ENCODE measurements at regions not wholly inside any gene's neighbourhood (a gene's known extent, or its start where the extent isn't known, plus 50 kb on each side); places are given as distances from the start of the nearest gene placed in this dataset.

DNA sequence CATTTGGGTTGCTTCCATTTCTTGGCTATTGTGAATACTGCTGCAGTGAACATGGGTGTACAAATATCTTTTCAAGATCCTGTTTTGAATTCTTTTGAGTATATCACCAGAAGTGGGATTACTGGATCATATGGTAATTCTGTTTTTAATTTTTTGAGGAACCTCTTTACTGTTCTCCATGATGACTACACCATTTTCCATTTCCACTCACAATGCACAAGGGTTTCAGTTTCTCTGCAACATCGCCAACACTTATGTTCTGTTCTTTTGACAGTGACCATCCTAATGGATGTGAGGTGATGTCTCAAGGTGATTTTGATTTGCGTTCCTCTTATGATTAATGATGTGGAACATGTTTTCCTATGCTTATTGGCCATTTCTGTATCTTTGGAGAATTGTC lies 214.4 kb upstream of the ZFP64 start:
- no peak for TF ChIP-seq CTCF (IDR thresholded peaks at IDR 0.05)
- TF ChIP-seq EP300 (IDR thresholded peaks at IDR 0.05), result no peak
- no peak for TF ChIP-seq POLR2A (IDR thresholded peaks at IDR 0.05)
